ENCODE measurements at regions not wholly inside any gene's neighbourhood (a gene's known extent, or its start where the extent isn't known, plus 50 kb on each side); places are given as distances from the start of the nearest gene placed in this dataset.

GRCh38 chr12:124369827-124370378 lies 75.0 kb downstream of the RFLNA start:
- no peak overlapping the region for H3K9ac ChIP-seq (ENCODE audit: extremely low read depth, insufficient read length, low read length)
- Mint-ChIP-seq H3K36me3 (ENCODE audit: insufficient read depth in 1 of 3, low read depth in 3 of 3) (peaks cover 7 to 40% (median 38%) of the 10 kb centered on the region in 3 experiments; a peak in 6 of 7 replicates), H3K9me3 (no peaks in the 10 kb centered on the region), H3K27me3 (ENCODE audit: low read depth) (no peaks in the 10 kb centered on the region), H3K4me1 (no peaks in the 10 kb centered on the region), H3K4me3 (no peak overlapping the region), H3K27ac (no peak overlapping the region)
- no peak overlapping the region for H2AFZ ChIP-seq (ENCODE audit: low read length)
- H2BK120ac ChIP-seq (ENCODE audit: low read depth, low read length, poor library complexity, severe bottlenecking) = no peak overlapping the region
- H3K4me2 ChIP-seq (ENCODE audit: insufficient read depth, insufficient read length, low read length) = no peak overlapping the region
- H3K18ac ChIP-seq (ENCODE audit: insufficient read length, low read depth, low read length) = no peak overlapping the region
- no peak overlapping the region for H2AK5ac ChIP-seq (ENCODE audit: insufficient read length, low read length)
- H3K9me3 ChIP-seq (ENCODE audit: control insufficient read depth, low read depth, low read length) = no peaks in the 10 kb centered on the region
- no peaks in the 10 kb centered on the region for H3K4me1 ChIP-seq (ENCODE audit: insufficient read depth, low read length)
- no peak overlapping the region for H2BK5ac ChIP-seq (ENCODE audit: insufficient read length, low read length)
- no peak overlapping the region for H3K14ac ChIP-seq (ENCODE audit: insufficient read depth, low read length)
- no peaks in the 10 kb centered on the region for H3K23me2 ChIP-seq (ENCODE audit: insufficient read length, low read depth, low read length, poor library complexity, severe bottlenecking)
- H2BK20ac ChIP-seq (ENCODE audit: low read depth, low read length, poor library complexity, severe bottlenecking) = no peak overlapping the region
- no peak for DNase-seq
- no peaks in the 10 kb centered on the region for H4K20me1 ChIP-seq (ENCODE audit: control insufficient read depth, insufficient read depth, insufficient read length)
- H4K5ac ChIP-seq (ENCODE audit: insufficient read length, low read depth, low read length) = no peak overlapping the region
- H3K27me3 ChIP-seq (ENCODE audit: insufficient read depth, low read length) = no peaks in the 10 kb centered on the region
- H3K56ac ChIP-seq (ENCODE audit: insufficient read length, low read depth, low read length) = no peak overlapping the region
- no peak overlapping the region for H4K8ac ChIP-seq (replicated peaks; ENCODE audit: insufficient read length, low read depth, low read length)
- no peaks in the 10 kb centered on the region for H3K79me2 ChIP-seq (ENCODE audit: insufficient read depth, low read length)
- H2BK15ac ChIP-seq (ENCODE audit: low read depth, low read length) = no peak overlapping the region
- WGBS (ENCODE audit: extremely low coverage, insufficient read length, low lambda C conversion rate) = no CpG with 5 or more reads among the region's 20 CpGs
- no peak overlapping the region for H3K27ac ChIP-seq (ENCODE audit: insufficient read length, low read depth, low read length)
- no peak overlapping the region for H3K4ac ChIP-seq (ENCODE audit: low read depth, low read length)
- H3K79me1 ChIP-seq (ENCODE audit: insufficient read depth, low read depth, low read length, poor library complexity, severe bottlenecking) = no peaks in the 10 kb centered on the region
- no peak overlapping the region for H3K23ac ChIP-seq (ENCODE audit: insufficient read length, low read depth, low read length)
- no peak for TF ChIP-seq CTCF (conservative IDR thresholded peaks at IDR 0.05)
- H3T11ph ChIP-seq (ENCODE audit: low read length) = no peak overlapping the region
- no peak overlapping the region for H2BK12ac ChIP-seq (ENCODE audit: insufficient read length, low read depth, low read length)
- H4K91ac ChIP-seq (ENCODE audit: insufficient read length, low read depth, low read length) = no peak overlapping the region

Data from H9 (cell line).